SK-N-SH treated with all-trans-retinoic acid at 6 μM for 48 hours (cell line): ENCODE measurements at regions not wholly inside any gene's neighbourhood (a gene's known extent, or its start where the extent isn't known, plus 50 kb on each side); places are given as distances from the start of the nearest gene placed in this dataset.

Experiments used
- ATAC-seq: fragments of 200-7000 bp; cut with Tn5 transposase; 3 replicates; pipeline ENCODE4 v1.9.1; 2020; ENCODE audit warnings: mild to moderate bottlenecking, moderate library complexity
- ARNTL ChIP-seq: fragments of 450-650 bp; formaldehyde crosslinking; IDR thresholded peaks from 2 replicates; pipeline ENCODE4 v1.5.0; 2020; ENCODE audit warnings: low read depth, mild to moderate bottlenecking, moderate library complexity, borderline replicate concordance
- CREB5 ChIP-seq: fragments of 250-450 bp; sonication (Bioruptor Pico); IDR thresholded peaks from 2 replicates; pipeline ENCODE4 v1.5.1; 2020; ENCODE audit warnings: low read depth, mild to moderate bottlenecking, moderate library complexity
- CSDC2 ChIP-seq: fragments of 250-450 bp; sonication (Bioruptor Pico); IDR thresholded peaks from 2 replicates; pipeline ENCODE4 v1.5.0; 2020; ENCODE audit warnings: mild to moderate bottlenecking, moderate library complexity
- ESRRG ChIP-seq: fragments of 250-450 bp; sonication (Bioruptor Pico); IDR thresholded peaks from 2 replicates; pipeline ENCODE4 v1.6.1; 2021; ENCODE audit warnings: mild to moderate bottlenecking
- GLIS3 ChIP-seq: fragments of 250-450 bp; sonication (Bioruptor Pico); IDR thresholded peaks from 2 replicates; pipeline ENCODE4 v1.5.0; 2020; ENCODE audit warnings: mild to moderate bottlenecking, moderate library complexity
- ISL1 ChIP-seq: fragments of 250-450 bp; sonication (Bioruptor Pico); IDR thresholded peaks from 2 replicates; pipeline ENCODE4 v2.1.2; 2022; ENCODE audit warnings: mild to moderate bottlenecking, moderate library complexity
- OSR1 ChIP-seq: fragments of 250-450 bp; sonication (Bioruptor Pico); IDR thresholded peaks from 2 replicates; pipeline ENCODE4 v1.8.0; 2022; ENCODE audit warnings: moderate library complexity, mild to moderate bottlenecking, inconsistent platforms
- POU6F1 ChIP-seq: fragments of 250-450 bp; sonication (Bioruptor Pico); IDR thresholded peaks from 2 replicates; pipeline ENCODE4 v1.8.0; 2021; ENCODE audit warnings: low read depth, mild to moderate bottlenecking, moderate library complexity, borderline replicate concordance
- PPARA ChIP-seq: fragments of 250-450 bp; sonication (Bioruptor Pico); IDR thresholded peaks from 2 replicates; pipeline ENCODE4 v1.5.0; 2020; ENCODE audit warnings: mild to moderate bottlenecking, borderline replicate concordance
- TCF4 ChIP-seq: fragments of 250-450 bp; sonication (Bioruptor Pico); IDR thresholded peaks from 2 replicates; pipeline ENCODE4 v1.8.0; 2021; ENCODE audit warnings: mild to moderate bottlenecking, moderate library complexity, borderline replicate concordance
- TOX ChIP-seq: fragments of 250-450 bp; sonication (Bioruptor Pico); IDR thresholded peaks from 2 replicates; pipeline ENCODE4 v1.8.0; 2021; ENCODE audit warnings: mild to moderate bottlenecking, moderate library complexity, borderline replicate concordance
- ZFP3 ChIP-seq: fragments of 250-450 bp; sonication (Bioruptor Pico); IDR thresholded peaks from 2 replicates; pipeline ENCODE4 v1.5.0; 2020; ENCODE audit warnings: mild to moderate bottlenecking, moderate library complexity
- ZFP30 ChIP-seq: fragments of 450-650 bp; formaldehyde crosslinking; IDR thresholded peaks from 2 replicates; pipeline ENCODE4 v1.5.0; 2022; ENCODE audit warnings: mild to moderate bottlenecking, moderate library complexity
- ZNF565 ChIP-seq: fragments of 450-650 bp; formaldehyde crosslinking; conservative IDR thresholded peaks from 2 replicates; pipeline ENCODE4 v1.5.0; 2020; ENCODE audit warnings: low read depth, mild to moderate bottlenecking, moderate library complexity
- ZNF70 ChIP-seq: fragments of 450-650 bp; formaldehyde crosslinking; IDR thresholded peaks from 2 replicates; pipeline ENCODE4 v1.5.0; 2020; ENCODE audit warnings: mild to moderate bottlenecking, moderate library complexity
- TF ChIP-seq, protein P1 (sequence below): fragments of 250-450 bp; sonication (Bioruptor Pico); IDR thresholded peaks from 2 replicates; pipeline ENCODE4 v1.5.0; 2020; ENCODE audit warnings: mild to moderate bottlenecking, moderate library complexity
- TF ChIP-seq, protein P2 (sequence below): fragments of 250-450 bp; sonication (Bioruptor Pico); IDR thresholded peaks from 2 replicates; pipeline ENCODE4 v1.5.1; 2021; ENCODE audit warnings: mild to moderate bottlenecking, moderate library complexity

DNA sequence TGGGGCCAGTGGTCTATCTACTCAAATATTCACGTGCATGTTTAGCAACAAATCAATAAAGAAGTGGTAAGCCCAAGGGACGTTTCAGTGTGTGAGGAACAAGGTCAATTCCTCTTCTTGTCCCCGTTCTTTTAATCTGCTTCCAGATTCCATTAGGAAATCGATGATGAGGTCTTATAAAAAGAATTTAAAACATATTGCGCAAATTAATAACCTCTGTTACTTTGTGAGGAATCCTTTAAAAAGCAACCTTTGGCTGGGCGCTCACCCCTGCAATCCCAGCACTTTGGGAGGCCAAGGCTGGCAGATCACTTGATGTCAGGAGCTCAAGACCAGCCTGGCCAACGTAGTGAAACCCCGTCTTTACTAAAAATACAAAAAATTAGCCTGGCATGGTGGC, 113.0 kb upstream of the TMPRSS2 start:
- ATAC-seq: no peak
- TF ChIP-seq, protein P1, sequence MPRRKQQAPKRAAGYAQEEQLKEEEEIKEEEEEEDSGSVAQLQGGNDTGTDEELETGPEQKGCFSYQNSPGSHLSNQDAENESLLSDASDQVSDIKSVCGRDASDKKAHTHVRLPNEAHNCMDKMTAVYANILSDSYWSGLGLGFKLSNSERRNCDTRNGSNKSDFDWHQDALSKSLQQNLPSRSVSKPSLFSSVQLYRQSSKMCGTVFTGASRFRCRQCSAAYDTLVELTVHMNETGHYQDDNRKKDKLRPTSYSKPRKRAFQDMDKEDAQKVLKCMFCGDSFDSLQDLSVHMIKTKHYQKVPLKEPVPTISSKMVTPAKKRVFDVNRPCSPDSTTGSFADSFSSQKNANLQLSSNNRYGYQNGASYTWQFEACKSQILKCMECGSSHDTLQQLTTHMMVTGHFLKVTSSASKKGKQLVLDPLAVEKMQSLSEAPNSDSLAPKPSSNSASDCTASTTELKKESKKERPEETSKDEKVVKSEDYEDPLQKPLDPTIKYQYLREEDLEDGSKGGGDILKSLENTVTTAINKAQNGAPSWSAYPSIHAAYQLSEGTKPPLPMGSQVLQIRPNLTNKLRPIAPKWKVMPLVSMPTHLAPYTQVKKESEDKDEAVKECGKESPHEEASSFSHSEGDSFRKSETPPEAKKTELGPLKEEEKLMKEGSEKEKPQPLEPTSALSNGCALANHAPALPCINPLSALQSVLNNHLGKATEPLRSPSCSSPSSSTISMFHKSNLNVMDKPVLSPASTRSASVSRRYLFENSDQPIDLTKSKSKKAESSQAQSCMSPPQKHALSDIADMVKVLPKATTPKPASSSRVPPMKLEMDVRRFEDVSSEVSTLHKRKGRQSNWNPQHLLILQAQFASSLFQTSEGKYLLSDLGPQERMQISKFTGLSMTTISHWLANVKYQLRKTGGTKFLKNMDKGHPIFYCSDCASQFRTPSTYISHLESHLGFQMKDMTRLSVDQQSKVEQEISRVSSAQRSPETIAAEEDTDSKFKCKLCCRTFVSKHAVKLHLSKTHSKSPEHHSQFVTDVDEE: no peak
- TF ChIP-seq ESRRG: no peak
- TF ChIP-seq ZNF565 (CRISPR knock-in tag): no peak

DNA sequence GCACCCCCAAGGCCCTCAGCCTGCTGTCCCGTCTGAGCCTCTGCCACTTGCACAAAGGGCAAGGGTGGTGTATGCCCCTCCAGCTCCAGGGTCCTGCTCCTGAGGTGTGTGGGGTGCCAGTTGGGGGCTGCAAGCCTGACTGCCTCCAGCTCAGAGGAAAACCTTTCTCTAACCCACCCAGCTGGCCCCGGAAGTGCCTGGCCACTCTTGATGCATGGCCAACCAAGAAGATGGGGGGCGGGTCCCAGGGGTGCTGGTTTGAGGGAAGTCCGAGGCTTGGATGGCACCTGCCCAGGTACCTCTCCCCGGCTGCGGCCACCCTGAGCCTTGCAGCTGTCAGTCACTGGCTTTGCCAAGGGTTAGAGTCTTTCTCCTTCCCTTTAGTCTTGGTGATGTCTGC, 112.6 kb upstream of the TMPRSS2 start:
- no peak for TF ChIP-seq ZFP3 (CRISPR knock-in tag)
- no peak for TF ChIP-seq ARNTL (CRISPR knock-in tag)
- TF ChIP-seq TOX (CRISPR knock-in tag): no peak
- no peak for TF ChIP-seq PPARA
- TF ChIP-seq CREB5: no peak
- TF ChIP-seq ZNF70 (CRISPR knock-in tag): no peak
- no peak for TF ChIP-seq TCF4 (CRISPR knock-in tag)
- TF ChIP-seq OSR1 (CRISPR knock-in tag): no peak
- TF ChIP-seq, all 23 proteins: peak for 0
- no peak for ATAC-seq

GRCh38 chr21:41616031-41616591, 108.2 kb upstream of the TMPRSS2 start:
- TF ChIP-seq ZNF70 (CRISPR knock-in tag): no peak
- TF ChIP-seq PPARA: no peak
- TF ChIP-seq TCF4 (CRISPR knock-in tag): no peak
- TF ChIP-seq GLIS3: no peak
- TF ChIP-seq, protein P1: no peak
- TF ChIP-seq, protein P2, sequence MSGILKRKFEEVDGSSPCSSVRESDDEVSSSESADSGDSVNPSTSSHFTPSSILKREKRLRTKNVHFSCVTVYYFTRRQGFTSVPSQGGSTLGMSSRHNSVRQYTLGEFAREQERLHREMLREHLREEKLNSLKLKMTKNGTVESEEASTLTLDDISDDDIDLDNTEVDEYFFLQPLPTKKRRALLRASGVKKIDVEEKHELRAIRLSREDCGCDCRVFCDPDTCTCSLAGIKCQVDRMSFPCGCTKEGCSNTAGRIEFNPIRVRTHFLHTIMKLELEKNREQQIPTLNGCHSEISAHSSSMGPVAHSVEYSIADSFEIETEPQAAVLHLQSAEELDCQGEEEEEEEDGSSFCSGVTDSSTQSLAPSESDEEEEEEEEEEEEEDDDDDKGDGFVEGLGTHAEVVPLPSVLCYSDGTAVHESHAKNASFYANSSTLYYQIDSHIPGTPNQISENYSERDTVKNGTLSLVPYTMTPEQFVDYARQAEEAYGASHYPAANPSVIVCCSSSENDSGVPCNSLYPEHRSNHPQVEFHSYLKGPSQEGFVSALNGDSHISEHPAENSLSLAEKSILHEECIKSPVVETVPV (CRISPR knock-in tag): no peak
- TF ChIP-seq POU6F1: no peak
- no peak for TF ChIP-seq ARNTL (CRISPR knock-in tag)
- TF ChIP-seq OSR1 (CRISPR knock-in tag): no peak
- no peak for TF ChIP-seq CSDC2 (CRISPR knock-in tag)
- TF ChIP-seq, all 23 proteins: peak for 0
- peak; percentile 66 for ATAC-seq

DNA sequence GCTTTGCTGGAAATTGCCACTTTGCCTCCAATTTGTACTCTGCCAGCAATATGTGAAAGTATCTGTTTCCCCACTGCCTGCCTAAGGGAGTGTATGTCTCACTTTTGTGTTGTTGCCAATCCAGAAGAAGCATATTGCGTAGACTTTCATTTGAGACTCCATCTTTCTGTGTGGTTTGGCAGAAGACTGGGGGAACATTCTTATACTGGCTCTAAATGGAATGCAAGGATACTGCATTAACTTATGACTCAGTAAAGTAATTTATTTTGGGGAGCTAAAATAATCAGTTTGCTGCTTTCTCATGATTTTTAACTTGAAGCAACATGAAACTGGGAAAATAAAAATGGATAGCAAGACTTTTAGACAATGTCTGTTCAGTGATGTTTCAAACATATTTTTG, 107.7 kb upstream of the TMPRSS2 start:
- peak; percentile 73 for TF ChIP-seq ISL1 (CRISPR knock-in tag)
- TF ChIP-seq ZFP30 (CRISPR knock-in tag): peak; percentile 67
- TF ChIP-seq TOX (CRISPR knock-in tag): peak; percentile 76; the same call in 1 of the 2 replicates
- no peak for TF ChIP-seq ESRRG
- peak; percentile 80 for ATAC-seq
